ENCODE measurements at regions not wholly inside any gene's neighbourhood (a gene's known extent, or its start where the extent isn't known, plus 50 kb on each side); places are given as distances from the start of the nearest gene placed in this dataset.

DNA sequence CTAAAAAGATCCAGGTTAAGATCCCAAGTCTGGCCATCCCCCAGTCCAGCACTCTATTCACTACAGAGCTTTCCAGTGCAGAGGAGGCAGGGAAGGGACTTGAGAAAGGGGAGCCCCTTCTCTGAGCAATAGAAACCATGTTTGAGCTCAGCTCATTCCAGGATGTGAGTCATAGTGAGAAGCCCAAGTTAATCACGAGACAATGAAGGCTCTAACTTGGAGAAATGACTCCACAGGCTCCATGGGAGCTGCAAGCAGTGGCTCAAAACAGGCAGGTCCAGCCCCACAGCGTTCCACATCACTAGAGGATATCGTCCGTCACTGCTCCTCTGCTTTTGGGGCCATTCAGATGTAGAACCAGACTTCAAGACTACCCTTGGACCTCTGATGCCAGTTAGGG lies 59.1 kb downstream of the CAMK2N1 start:
- no peak for TF ChIP-seq TOX (CRISPR knock-in tag; IDR thresholded peaks at IDR 0.05; ENCODE audit: borderline replicate concordance)
- TF ChIP-seq TCF4 (CRISPR knock-in tag; IDR thresholded peaks at IDR 0.05; ENCODE audit: borderline replicate concordance), result no peak
- TF ChIP-seq ZNF565 (CRISPR knock-in tag; conservative IDR thresholded peaks at IDR 0.05; ENCODE audit: low read depth), result no peak
- no peak for TF ChIP-seq RARB (CRISPR knock-in tag; IDR thresholded peaks at IDR 0.05)
- no peak for TF ChIP-seq PPARA (CRISPR knock-in tag; IDR thresholded peaks at IDR 0.05; ENCODE audit: borderline replicate concordance)
- TF ChIP-seq CREB5 (CRISPR knock-in tag; IDR thresholded peaks at IDR 0.05; ENCODE audit: low read depth), result no peak
- no peak for TF ChIP-seq ZNF8 (CRISPR knock-in tag; IDR thresholded peaks at IDR 0.05)
- TF ChIP-seq, protein P1, sequence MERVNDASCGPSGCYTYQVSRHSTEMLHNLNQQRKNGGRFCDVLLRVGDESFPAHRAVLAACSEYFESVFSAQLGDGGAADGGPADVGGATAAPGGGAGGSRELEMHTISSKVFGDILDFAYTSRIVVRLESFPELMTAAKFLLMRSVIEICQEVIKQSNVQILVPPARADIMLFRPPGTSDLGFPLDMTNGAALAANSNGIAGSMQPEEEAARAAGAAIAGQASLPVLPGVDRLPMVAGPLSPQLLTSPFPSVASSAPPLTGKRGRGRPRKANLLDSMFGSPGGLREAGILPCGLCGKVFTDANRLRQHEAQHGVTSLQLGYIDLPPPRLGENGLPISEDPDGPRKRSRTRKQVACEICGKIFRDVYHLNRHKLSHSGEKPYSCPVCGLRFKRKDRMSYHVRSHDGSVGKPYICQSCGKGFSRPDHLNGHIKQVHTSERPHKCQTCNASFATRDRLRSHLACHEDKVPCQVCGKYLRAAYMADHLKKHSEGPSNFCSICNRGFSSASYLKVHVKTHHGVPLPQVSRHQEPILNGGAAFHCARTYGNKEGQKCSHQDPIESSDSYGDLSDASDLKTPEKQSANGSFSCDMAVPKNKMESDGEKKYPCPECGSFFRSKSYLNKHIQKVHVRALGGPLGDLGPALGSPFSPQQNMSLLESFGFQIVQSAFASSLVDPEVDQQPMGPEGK (CRISPR knock-in tag; IDR thresholded peaks at IDR 0.05; ENCODE audit: borderline replicate concordance), result no peak
- TF ChIP-seq, protein P2, sequence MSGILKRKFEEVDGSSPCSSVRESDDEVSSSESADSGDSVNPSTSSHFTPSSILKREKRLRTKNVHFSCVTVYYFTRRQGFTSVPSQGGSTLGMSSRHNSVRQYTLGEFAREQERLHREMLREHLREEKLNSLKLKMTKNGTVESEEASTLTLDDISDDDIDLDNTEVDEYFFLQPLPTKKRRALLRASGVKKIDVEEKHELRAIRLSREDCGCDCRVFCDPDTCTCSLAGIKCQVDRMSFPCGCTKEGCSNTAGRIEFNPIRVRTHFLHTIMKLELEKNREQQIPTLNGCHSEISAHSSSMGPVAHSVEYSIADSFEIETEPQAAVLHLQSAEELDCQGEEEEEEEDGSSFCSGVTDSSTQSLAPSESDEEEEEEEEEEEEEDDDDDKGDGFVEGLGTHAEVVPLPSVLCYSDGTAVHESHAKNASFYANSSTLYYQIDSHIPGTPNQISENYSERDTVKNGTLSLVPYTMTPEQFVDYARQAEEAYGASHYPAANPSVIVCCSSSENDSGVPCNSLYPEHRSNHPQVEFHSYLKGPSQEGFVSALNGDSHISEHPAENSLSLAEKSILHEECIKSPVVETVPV (CRISPR knock-in tag; IDR thresholded peaks at IDR 0.05), result no peak
- no peak for TF ChIP-seq BACH2 (CRISPR knock-in tag; IDR thresholded peaks at IDR 0.05; ENCODE audit: borderline replicate concordance)
- TF ChIP-seq ZFP3 (CRISPR knock-in tag; IDR thresholded peaks at IDR 0.05), result no peak
- no peak for TF ChIP-seq ESRRG (CRISPR knock-in tag; IDR thresholded peaks at IDR 0.05)
